Suprapubic skin (tissue), 4 donors: ENCODE measurements at regions not wholly inside any gene's neighbourhood (a gene's known extent, or its start where the extent isn't known, plus 50 kb on each side); places are given as distances from the start of the nearest gene placed in this dataset.
A peak's percentile ranks its signal among the peaks of the same experiment; 100 is the strongest.
"Not testable (repeated sequence)": the region's sequence is repeated elsewhere in the genome, so short reads cannot be mapped to it uniquely, and the experiment has no call there.

Source experiments
- DNase-seq, 2 donors: peaks; one replicate each; pipeline ENCODE4 v3.0.0-alpha.2; 2019; ENCODE audit warnings: low spot score in 2 of 2
- H3K27ac ChIP-seq: fragments of 200-600 bp; sonication (generic); one replicate; pipeline ENCODE4 v1.5.1; 2019
- H3K27me3 ChIP-seq: fragments of 200-600 bp; sonication (generic); one replicate; pipeline ENCODE4 v1.5.1; 2019
- H3K36me3 ChIP-seq: fragments of 200-600 bp; sonication (generic); one replicate; pipeline ENCODE4 v1.5.1; 2019
- H3K4me1 ChIP-seq: fragments of 200-600 bp; sonication (generic); one replicate; pipeline ENCODE4 v1.5.1; 2019
- H3K4me3 ChIP-seq: fragments of 200-600 bp; sonication (generic); one replicate; pipeline ENCODE4 v1.5.1; 2019; ENCODE audit warnings: mild to moderate bottlenecking
- H3K9me3 ChIP-seq: fragments of 200-600 bp; sonication (generic); one replicate; pipeline ENCODE4 v1.5.1; 2019
- CTCF ChIP-seq, 2 donors: fragments of 200-600 bp in 1 of 2; fragments of 450-650 bp in 1 of 2; sonication (generic) in 1 of 2; IDR thresholded peaks; one replicate each; pipeline ENCODE4 v1.5.1; 2016 to 2019; ENCODE audit warnings: antibody characterized with exemption in 2 of 2, mild to moderate bottlenecking in 1 of 2, moderate library complexity in 1 of 2
- EP300 ChIP-seq: sonication (generic); formaldehyde crosslinking; IDR thresholded peaks from one replicate; pipeline ENCODE4 v1.6.1; 2017; ENCODE audit warnings: antibody characterized with exemption
- POLR2A ChIP-seq, 2 donors: fragments of 450-650 bp; IDR thresholded peaks; one replicate each; pipeline ENCODE4 v1.6.1; 2017; ENCODE audit warnings: antibody characterized with exemption in 2 of 2, mild to moderate bottlenecking in 2 of 2, moderate library complexity in 2 of 2
- POLR2AphosphoS5 ChIP-seq, 3 donors: sonication (generic); formaldehyde crosslinking; IDR thresholded peaks; one replicate each; pipeline ENCODE4 v1.6.1; 2017; ENCODE audit warnings: antibody characterized with exemption in 3 of 3
- WGBS: methylation state at CpG from one replicate; pipeline ENCODE4 v1.1.5; 2018; 5-methylcytosine and 5-hydroxymethylcytosine counted together

GRCh38 chr19:14300303-14300702, 80.9 kb upstream of the ADGRE5 start:
- DNase-seq, result no peak
- Histone ChIP-seq H3K4me3 (no peak overlapping the region), H3K36me3 (no peaks in the 10 kb centered on the region), H3K9me3 (no peaks in the 10 kb centered on the region), H3K27me3 (peaks cover 7% of the 10 kb centered on the region), H3K4me1 (no peaks in the 10 kb centered on the region), H3K27ac (no peak overlapping the region)
- TF ChIP-seq CTCF (IDR thresholded peaks at IDR 0.05), result no peak
- no peak for TF ChIP-seq POLR2A (IDR thresholded peaks at IDR 0.05)
- TF ChIP-seq EP300, result no peak
- TF ChIP-seq POLR2AphosphoS5 (IDR thresholded peaks at IDR 0.05), result no peak
- WGBS, result 72% methylated on average over 6 of the region's 6 CpGs

- H3K9me3 ChIP-seq, H3K27ac ChIP-seq, H3K27me3 ChIP-seq, H3K36me3 ChIP-seq, H3K4me3 ChIP-seq, DNase-seq, H3K4me1 ChIP-seq: not testable (repeated sequence)
- 89% methylated on average over 13 of the region's 13 CpGs for WGBS
These were observed 81.9 kb upstream of the ADGRE5 start for GRCh38 chr19:14299224-14299827.

- not testable (repeated sequence) for DNase-seq
These were observed 83.2 kb upstream of the ADGRE5 start for GRCh38 chr19:14297883-14298576.

GRCh38 chr19:14294974-14295373, 86.3 kb upstream of the ADGRE5 start:
- H3K9me3 ChIP-seq, H3K27me3 ChIP-seq, DNase-seq, H3K4me1 ChIP-seq, H3K27ac ChIP-seq, H3K36me3 ChIP-seq, H3K4me3 ChIP-seq: not testable (repeated sequence)
- WGBS, result 74% methylated on average over 5 of the region's 5 CpGs

More at GRCh38 chr19:14297883-14298576, 83.2 kb upstream of the ADGRE5 start:
- H3K4me1 ChIP-seq, H3K4me3 ChIP-seq, H3K27me3 ChIP-seq, H3K36me3 ChIP-seq, H3K27ac ChIP-seq, H3K9me3 ChIP-seq: not testable (repeated sequence)
- WGBS, result 43% methylated on average over 14 of the region's 14 CpGs

- H3K4me3 ChIP-seq, DNase-seq, H3K36me3 ChIP-seq, H3K9me3 ChIP-seq, H3K27ac ChIP-seq, H3K27me3 ChIP-seq, H3K4me1 ChIP-seq: not testable (repeated sequence)
- WGBS, result 30% methylated on average over 7 of the region's 7 CpGs
These were observed 87.5 kb upstream of the ADGRE5 start for GRCh38 chr19:14293816-14294170.

GRCh38 chr19:14293101-14293815, 87.3 kb upstream of the ADGRL1 start:
- not testable (repeated sequence) for DNase-seq
- peak overlapping the region; percentile 23 for H3K4me3 ChIP-seq
- WGBS, result 6% methylated on average over 26 of the region's 26 CpGs

GRCh38 chr19:14289810-14290209, 83.8 kb upstream of the ADGRL1 start:
- 79% methylated on average over 14 of the region's 15 CpGs for WGBS
- H3K4me3 ChIP-seq, result not testable (repeated sequence)

More at GRCh38 chr19:14293101-14293815, 87.3 kb upstream of the ADGRL1 start:
- H3K36me3 ChIP-seq, H3K27me3 ChIP-seq, H3K4me1 ChIP-seq, H3K9me3 ChIP-seq, H3K27ac ChIP-seq: not testable (repeated sequence)

GRCh38 chr19:14287837-14288236, 81.9 kb upstream of the ADGRL1 start:
- H3K27me3 ChIP-seq, H3K9me3 ChIP-seq, H3K36me3 ChIP-seq, H3K4me1 ChIP-seq, DNase-seq, H3K4me3 ChIP-seq, H3K27ac ChIP-seq: not testable (repeated sequence)
- 97% methylated on average over 4 of the region's 4 CpGs for WGBS

More at GRCh38 chr19:14289810-14290209, 83.8 kb upstream of the ADGRL1 start:
- H3K36me3 ChIP-seq, DNase-seq, H3K9me3 ChIP-seq, H3K27me3 ChIP-seq, H3K4me1 ChIP-seq, H3K27ac ChIP-seq: not testable (repeated sequence)

GRCh38 chr19:14286594-14286993, 80.6 kb upstream of the ADGRL1 start:
- not testable (repeated sequence) for H3K4me3 ChIP-seq, H3K36me3 ChIP-seq, H3K4me1 ChIP-seq, H3K27ac ChIP-seq, H3K27me3 ChIP-seq, DNase-seq, H3K9me3 ChIP-seq
- 51% methylated on average over 4 of the region's 4 CpGs for WGBS

GRCh38 chr19:14285726-14286125, 79.8 kb upstream of the ADGRL1 start:
- not testable (repeated sequence) for H3K4me1 ChIP-seq, H3K27ac ChIP-seq, H3K36me3 ChIP-seq, H3K9me3 ChIP-seq, H3K4me3 ChIP-seq, DNase-seq, H3K27me3 ChIP-seq
- 97% methylated on average over 9 of the region's 9 CpGs for WGBS

GRCh38 chr19:14283813-14284520, 78.0 kb upstream of the ADGRL1 start:
- not testable (repeated sequence) for H3K4me3 ChIP-seq, H3K36me3 ChIP-seq, DNase-seq, H3K9me3 ChIP-seq, H3K4me1 ChIP-seq, H3K27me3 ChIP-seq, H3K27ac ChIP-seq
- WGBS, result 64% methylated on average over 10 of the region's 11 CpGs

GRCh38 chr19:14279270-14279669, 73.3 kb upstream of the ADGRL1 start:
- peaks cover 22% of the 10 kb centered on the region for H3K27me3 ChIP-seq
- not testable (repeated sequence) for H3K36me3 ChIP-seq, H3K9me3 ChIP-seq, H3K4me1 ChIP-seq, DNase-seq, H3K27ac ChIP-seq, H3K4me3 ChIP-seq
- WGBS, result 84% methylated on average over 4 of the region's 4 CpGs
